ENCODE measurements at regions not wholly inside any gene's neighbourhood (a gene's known extent, or its start where the extent isn't known, plus 50 kb on each side); places are given as distances from the start of the nearest gene placed in this dataset.

DNA sequence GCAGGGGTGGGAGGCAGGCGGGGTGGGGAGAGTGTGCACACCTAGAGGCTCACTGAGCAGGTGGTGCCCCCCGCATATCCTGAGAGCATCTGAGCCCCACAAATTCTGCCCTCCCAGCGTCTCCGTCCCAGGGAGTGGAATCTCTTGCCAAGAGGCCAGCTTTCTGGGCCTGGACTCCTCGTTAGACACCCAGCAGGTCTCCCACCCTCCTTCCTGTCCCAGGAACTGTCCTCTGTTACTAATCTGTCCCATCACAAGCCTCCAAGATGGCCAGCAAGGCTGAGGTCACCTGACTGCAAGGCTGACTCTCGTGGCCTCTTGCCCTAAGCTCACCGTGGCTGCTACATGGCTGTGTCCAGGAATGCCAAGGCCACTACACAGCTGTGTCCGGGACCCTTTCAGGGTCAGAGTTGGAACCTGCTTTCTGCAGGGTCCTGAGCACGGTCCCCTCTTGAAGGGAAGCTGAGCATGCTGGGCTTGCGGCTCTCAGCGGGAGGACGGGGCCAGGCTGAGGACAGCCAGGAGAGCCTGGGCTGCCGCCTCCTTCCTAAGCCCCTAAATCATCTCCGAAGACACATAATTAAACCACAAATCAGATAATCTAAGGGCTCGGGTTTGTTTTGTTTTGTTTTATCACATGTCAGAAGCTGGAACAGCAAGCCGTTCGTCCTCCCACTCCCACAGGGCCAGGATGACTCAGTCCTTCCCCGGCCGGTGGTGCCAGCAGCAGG lies 1327.3 kb downstream of the TBC1D22A start:
- TF ChIP-seq, protein P1, sequence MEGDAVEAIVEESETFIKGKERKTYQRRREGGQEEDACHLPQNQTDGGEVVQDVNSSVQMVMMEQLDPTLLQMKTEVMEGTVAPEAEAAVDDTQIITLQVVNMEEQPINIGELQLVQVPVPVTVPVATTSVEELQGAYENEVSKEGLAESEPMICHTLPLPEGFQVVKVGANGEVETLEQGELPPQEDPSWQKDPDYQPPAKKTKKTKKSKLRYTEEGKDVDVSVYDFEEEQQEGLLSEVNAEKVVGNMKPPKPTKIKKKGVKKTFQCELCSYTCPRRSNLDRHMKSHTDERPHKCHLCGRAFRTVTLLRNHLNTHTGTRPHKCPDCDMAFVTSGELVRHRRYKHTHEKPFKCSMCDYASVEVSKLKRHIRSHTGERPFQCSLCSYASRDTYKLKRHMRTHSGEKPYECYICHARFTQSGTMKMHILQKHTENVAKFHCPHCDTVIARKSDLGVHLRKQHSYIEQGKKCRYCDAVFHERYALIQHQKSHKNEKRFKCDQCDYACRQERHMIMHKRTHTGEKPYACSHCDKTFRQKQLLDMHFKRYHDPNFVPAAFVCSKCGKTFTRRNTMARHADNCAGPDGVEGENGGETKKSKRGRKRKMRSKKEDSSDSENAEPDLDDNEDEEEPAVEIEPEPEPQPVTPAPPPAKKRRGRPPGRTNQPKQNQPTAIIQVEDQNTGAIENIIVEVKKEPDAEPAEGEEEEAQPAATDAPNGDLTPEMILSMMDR (conservative IDR thresholded peaks at IDR 0.05; ENCODE audit: low read depth, low read length): no peak
- TF ChIP-seq EZH2phosphoT487 (IDR thresholded peaks at IDR 0.05; ENCODE audit: borderline replicate concordance, low read length) (no peak), EZH2 (IDR thresholded peaks at IDR 0.05; ENCODE audit: low read length, unreplicated experiment) (no peak)

Data from PC-3 (cell line).